Omental fat pad (tissue), 3 donors: ENCODE measurements at regions not wholly inside any gene's neighbourhood (a gene's known extent, or its start where the extent isn't known, plus 50 kb on each side); places are given as distances from the start of the nearest gene placed in this dataset.

ENCODE experiments used
- ATAC-seq: fragments of 150-250 bp; one replicate; pipeline ENCODE4 v1.9.1; 2016; ENCODE audit warnings: mild to moderate bottlenecking, moderate library complexity; ENCODE audit not compliant: low FRiP score
- DNase-seq: peaks from one replicate; pipeline ENCODE4 v3.0.0-alpha.2; 2019; ENCODE audit warnings: low spot score
- CTCF ChIP-seq, 3 donors: fragments of 450-650 bp; IDR thresholded peaks; one replicate each; pipeline ENCODE4 v1.5.1; 2016 to 2017; ENCODE audit warnings: antibody characterized with exemption in 3 of 3, mild to moderate bottlenecking in 3 of 3, moderate library complexity in 2 of 3

DNA sequence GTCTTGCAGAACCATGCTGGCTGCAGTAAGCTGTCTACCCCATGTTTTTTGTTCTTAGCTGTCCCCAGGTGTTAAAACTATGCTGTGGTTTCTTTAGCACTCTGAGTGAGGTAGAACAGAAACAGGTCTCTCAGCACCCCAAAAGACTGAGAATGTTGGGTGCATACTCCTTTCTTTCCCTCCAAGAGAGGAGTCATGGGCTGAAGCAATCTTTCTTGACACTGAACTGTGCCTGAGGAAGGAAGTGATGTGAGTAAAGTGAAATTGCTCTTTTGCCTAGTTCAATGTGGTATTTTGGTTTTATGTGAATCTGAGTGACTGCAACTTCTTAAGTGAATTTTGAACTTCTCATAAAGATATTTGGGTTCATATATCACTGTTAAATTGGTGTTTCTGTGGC lies 138.0 kb upstream of the MCHR2 start:
- DNase-seq (no peak), ATAC-seq (no peak)
- TF ChIP-seq CTCF (IDR thresholded peaks at IDR 0.05), result no peak

- ATAC-seq (no peak), DNase-seq (no peak)
- TF ChIP-seq CTCF (IDR thresholded peaks at IDR 0.05), result no peak
These were observed 136.6 kb upstream of the MCHR2 start for GRCh38 chr6:100130630-100131029.

GRCh38 chr6:100126790-100127484 lies 132.9 kb upstream of the MCHR2 start:
- no peak for TF ChIP-seq CTCF (IDR thresholded peaks at IDR 0.05)
- ATAC-seq (no peak), DNase-seq (no peak)

- no peak for TF ChIP-seq CTCF (IDR thresholded peaks at IDR 0.05)
These were observed 128.0 kb upstream of the MCHR2 start for GRCh38 chr6:100121854-100122609.

GRCh38 chr6:100119261-100119660 lies 125.2 kb upstream of the MCHR2 start:
- no peak for TF ChIP-seq CTCF (IDR thresholded peaks at IDR 0.05)
- no peak for ATAC-seq

More at GRCh38 chr6:100121854-100122609, 128.0 kb upstream of the MCHR2 start:
- DNase-seq, result no peak
- ATAC-seq, result no peak

GRCh38 chr6:100118301-100118700 lies 124.3 kb upstream of the MCHR2 start:
- TF ChIP-seq CTCF (IDR thresholded peaks at IDR 0.05), result no peak
- DNase-seq (no peak), ATAC-seq (no peak)

More at GRCh38 chr6:100119261-100119660, 125.2 kb upstream of the MCHR2 start:
- DNase-seq, result no peak

DNA sequence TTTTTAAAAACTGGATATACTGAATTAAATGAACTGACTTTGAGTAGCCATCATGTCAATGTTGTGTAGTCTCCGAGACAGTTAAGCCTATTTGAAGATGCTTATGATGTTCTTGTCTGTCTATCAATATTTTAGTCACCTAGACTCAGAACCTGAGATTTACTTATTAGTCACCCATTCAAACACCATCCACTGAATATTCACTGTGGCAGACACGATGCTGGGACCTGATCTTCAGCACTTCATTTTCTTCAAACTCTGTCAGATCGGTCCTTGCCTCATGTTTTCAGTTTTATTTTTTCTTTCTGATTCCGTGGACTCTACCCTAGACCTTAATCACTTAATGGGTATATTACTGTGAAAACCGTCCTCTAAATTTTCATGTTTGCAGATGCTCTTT lies 123.7 kb upstream of the MCHR2 start:
- ATAC-seq, result no peak
- no peak for TF ChIP-seq CTCF (IDR thresholded peaks at IDR 0.05)
- no peak for DNase-seq
